Ishikawa (cell line): ENCODE measurements at regions not wholly inside any gene's neighbourhood (a gene's known extent, or its start where the extent isn't known, plus 50 kb on each side); places are given as distances from the start of the nearest gene placed in this dataset.

Experiments
- EP300 ChIP-seq: IDR thresholded peaks from 2 replicates; pipeline ENCODE4 v1.6.1; 2012; ENCODE audit warnings: borderline replicate concordance
- FOXM1 ChIP-seq: IDR thresholded peaks from 2 replicates; pipeline ENCODE4 v1.6.1; 2012; ENCODE audit warnings: low read depth, borderline replicate concordance
- YY1 ChIP-seq: IDR thresholded peaks from 2 replicates; pipeline ENCODE4 v1.6.1; 2012; ENCODE audit warnings: low read depth
- TF ChIP-seq, protein P1 (sequence below): IDR thresholded peaks from 2 replicates; pipeline ENCODE4 v1.6.1; 2012; ENCODE audit warnings: low read depth, mild to moderate bottlenecking

DNA sequence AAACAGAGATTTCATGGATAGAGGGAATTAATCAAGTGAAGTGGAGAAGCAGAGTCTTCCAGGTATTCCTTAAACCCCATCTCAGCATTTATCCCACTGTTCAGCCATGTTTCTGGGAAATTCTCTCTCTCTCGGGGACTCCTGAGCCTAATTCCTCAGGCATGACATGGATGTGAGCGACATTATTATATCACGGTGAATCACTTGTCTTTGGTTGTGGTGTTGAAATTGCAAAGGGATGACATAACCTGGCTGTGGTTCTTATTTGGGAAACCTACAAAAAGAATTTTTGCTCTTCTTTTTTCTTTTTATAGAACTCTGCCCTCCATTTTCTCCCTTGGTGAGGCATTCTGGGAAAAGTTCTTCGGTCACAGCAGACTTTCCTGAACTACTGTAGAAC, 457.9 kb upstream of the PTGER4 start:
- TF ChIP-seq, protein P1, sequence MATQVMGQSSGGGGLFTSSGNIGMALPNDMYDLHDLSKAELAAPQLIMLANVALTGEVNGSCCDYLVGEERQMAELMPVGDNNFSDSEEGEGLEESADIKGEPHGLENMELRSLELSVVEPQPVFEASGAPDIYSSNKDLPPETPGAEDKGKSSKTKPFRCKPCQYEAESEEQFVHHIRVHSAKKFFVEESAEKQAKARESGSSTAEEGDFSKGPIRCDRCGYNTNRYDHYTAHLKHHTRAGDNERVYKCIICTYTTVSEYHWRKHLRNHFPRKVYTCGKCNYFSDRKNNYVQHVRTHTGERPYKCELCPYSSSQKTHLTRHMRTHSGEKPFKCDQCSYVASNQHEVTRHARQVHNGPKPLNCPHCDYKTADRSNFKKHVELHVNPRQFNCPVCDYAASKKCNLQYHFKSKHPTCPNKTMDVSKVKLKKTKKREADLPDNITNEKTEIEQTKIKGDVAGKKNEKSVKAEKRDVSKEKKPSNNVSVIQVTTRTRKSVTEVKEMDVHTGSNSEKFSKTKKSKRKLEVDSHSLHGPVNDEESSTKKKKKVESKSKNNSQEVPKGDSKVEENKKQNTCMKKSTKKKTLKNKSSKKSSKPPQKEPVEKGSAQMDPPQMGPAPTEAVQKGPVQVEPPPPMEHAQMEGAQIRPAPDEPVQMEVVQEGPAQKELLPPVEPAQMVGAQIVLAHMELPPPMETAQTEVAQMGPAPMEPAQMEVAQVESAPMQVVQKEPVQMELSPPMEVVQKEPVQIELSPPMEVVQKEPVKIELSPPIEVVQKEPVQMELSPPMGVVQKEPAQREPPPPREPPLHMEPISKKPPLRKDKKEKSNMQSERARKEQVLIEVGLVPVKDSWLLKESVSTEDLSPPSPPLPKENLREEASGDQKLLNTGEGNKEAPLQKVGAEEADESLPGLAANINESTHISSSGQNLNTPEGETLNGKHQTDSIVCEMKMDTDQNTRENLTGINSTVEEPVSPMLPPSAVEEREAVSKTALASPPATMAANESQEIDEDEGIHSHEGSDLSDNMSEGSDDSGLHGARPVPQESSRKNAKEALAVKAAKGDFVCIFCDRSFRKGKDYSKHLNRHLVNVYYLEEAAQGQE, result no peak
- TF ChIP-seq EP300, result no peak
- no peak for TF ChIP-seq FOXM1
- TF ChIP-seq YY1, result no peak
